Activated T-helper 1 cell treated with anti-CD3 and anti-CD28 coated beads, Interleukin-12 subunit alpha, Interleukin-12 subunit beta, Interleukin-2, Interleukin-4 antibody, amounts not matched to agents 30 ng/mL and 10 ng/mL and 1 ng/mL, durations not matched to agents 14 hours and 24 hours and 36 hours (primary cell): ENCODE measurements at regions not wholly inside any gene's neighbourhood (a gene's known extent, or its start where the extent isn't known, plus 50 kb on each side); places are given as distances from the start of the nearest gene placed in this dataset.
"Not testable (repeated sequence)": the region's sequence is repeated elsewhere in the genome, so short reads cannot be mapped to it uniquely, and the experiment has no call there.

Experiments
- DNase-seq: peaks from one replicate; pipeline ENCODE4 v3.0.0; 2021; ENCODE audit warnings: low spot score
- H3K27ac Mint-ChIP-seq: one replicate; pipeline ENCODE4 v1.8.0; 2021; ENCODE audit warnings: mild to moderate bottlenecking, mixed read lengths
- H3K27me3 Mint-ChIP-seq: one replicate; pipeline ENCODE4 v1.8.0; 2022; ENCODE audit warnings: mild to moderate bottlenecking, moderate library complexity, mixed read lengths; ENCODE audit not compliant: insufficient read depth
- H3K36me3 Mint-ChIP-seq: one replicate; pipeline ENCODE4 v1.8.0; 2021; ENCODE audit warnings: low read depth, mixed read lengths
- H3K4me1 Mint-ChIP-seq: one replicate; pipeline ENCODE4 v1.8.0; 2021; ENCODE audit warnings: low read depth, mixed read lengths
- H3K4me3 Mint-ChIP-seq: one replicate; pipeline ENCODE4 v1.8.0; 2021; ENCODE audit warnings: mild to moderate bottlenecking, moderate library complexity, mixed read lengths
- H3K9me3 Mint-ChIP-seq: one replicate; pipeline ENCODE4 v1.8.0; 2021; ENCODE audit warnings: mixed read lengths
- intact Hi-C: fragments of 100-400 bp; cut with micrococcal nuclease; formaldehyde crosslinking; loops from one replicate; pipeline ENCODE4 v1.15.1; 2024

DNA sequence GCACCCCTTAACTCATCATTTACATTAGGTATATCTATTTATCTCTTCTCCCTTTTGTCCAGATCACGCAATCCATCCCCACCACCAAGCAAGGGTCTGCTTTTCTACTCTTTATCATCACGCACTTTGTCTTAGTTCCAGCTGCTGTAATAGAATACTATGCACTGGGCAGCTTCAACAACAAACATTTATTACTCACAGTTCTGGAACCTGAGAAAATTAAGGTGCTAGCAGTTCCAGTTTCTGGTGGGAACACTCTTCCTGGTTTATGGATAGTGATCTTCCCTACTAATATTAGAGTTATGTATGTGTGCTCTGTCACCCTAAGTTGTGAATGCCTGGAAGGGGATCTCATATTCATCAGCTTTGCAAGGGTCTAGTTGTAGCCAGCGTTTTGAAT is 687.0 kb downstream of the NTRK3 start:
- no peak overlapping the region for H3K4me3 Mint-ChIP-seq
- peaks cover 2% of the 10 kb centered on the region for H3K27me3 Mint-ChIP-seq
- intact Hi-C loops = no loop called here
- H3K9me3 Mint-ChIP-seq = no peaks in the 10 kb centered on the region
- no peaks in the 10 kb centered on the region for H3K4me1 Mint-ChIP-seq
- H3K36me3 Mint-ChIP-seq = no peaks in the 10 kb centered on the region
- DNase-seq = no peak
- no peak overlapping the region for H3K27ac Mint-ChIP-seq

DNA sequence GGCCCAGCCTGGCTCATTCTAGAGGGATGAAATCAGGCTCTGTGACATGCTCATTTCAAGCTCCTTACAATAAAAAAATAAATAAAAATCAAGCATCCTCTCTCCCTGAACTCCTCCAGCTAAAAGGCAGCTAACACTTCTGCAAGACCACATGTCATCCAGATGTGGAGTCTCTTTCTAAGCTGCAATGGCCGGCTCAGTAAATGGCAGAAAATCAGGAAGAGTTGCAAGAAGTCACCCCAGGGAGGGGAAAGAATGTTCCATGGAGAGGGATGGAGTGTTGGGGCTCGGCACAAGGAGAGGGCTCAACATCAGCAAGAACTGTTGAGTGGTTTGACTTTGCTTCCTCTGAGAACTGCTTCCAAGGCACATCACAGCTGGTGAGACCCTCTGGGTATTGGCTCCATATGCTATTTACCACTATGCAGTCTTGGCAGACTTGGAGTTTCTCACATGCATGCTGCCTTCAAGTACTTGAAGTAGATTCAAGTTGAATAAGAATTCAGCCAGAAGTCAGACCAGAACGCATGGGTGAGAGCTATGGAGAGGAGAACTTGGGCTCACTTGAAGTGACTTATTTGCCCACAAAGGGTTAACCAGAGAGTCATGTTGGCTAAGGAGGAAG is 689.0 kb downstream of the NTRK3 start:
- Mint-ChIP-seq H3K27ac (no peak overlapping the region), H3K27me3 (peaks cover 2% of the 10 kb centered on the region), H3K9me3 (no peaks in the 10 kb centered on the region), H3K4me3 (no peak overlapping the region), H3K4me1 (no peaks in the 10 kb centered on the region), H3K36me3 (no peaks in the 10 kb centered on the region)
- intact Hi-C loops = no loop called here
- no peak for DNase-seq

DNA sequence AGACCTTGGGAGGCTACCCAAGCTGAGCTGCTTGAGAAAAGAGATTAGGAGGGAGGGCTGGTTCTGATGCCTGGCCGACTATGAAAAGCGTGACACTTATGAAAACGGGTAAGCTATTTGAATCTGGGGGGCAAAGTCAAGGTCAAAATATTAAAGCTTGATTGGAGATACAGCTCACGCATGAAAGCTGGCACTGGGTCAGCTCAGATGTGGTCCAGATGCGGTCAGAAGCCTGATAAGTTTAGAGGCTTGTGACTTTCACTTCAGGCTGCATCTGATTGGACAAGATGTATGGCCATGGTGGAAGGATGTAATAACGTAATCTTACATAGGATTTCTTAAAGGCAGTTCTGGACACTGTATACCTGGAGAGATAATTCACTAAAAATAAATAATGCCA is 690.3 kb downstream of the NTRK3 start:
- no peak for DNase-seq
- no peaks in the 10 kb centered on the region for H3K9me3 Mint-ChIP-seq
- H3K27ac Mint-ChIP-seq = no peak overlapping the region
- H3K36me3 Mint-ChIP-seq = no peaks in the 10 kb centered on the region
- H3K27me3 Mint-ChIP-seq = no peaks in the 10 kb centered on the region
- no peak overlapping the region for H3K4me3 Mint-ChIP-seq
- H3K4me1 Mint-ChIP-seq = no peaks in the 10 kb centered on the region
- intact Hi-C loops = no loop called here

DNA sequence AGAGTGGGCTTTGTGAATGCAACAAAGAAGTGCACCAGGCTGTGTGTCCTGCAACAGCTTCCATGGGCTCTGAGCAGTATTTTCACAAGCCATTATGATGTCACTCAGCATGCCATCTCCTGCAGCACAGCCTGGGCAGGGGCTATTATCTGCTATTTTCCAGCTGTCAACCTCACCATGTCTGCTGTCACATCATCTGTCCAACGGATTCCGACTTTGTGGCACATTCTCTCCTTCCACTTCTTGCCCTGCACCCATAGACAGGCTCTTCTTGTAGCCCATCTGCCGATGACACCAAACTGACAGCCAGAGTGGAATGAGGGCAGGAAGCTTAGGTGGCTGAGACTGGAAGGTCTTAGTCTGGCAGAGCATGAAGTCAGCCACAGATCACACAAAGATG is 691.9 kb downstream of the NTRK3 start:
- DNase-seq = no peak
- intact Hi-C loops = no loop called here
- Mint-ChIP-seq H3K9me3 (no peaks in the 10 kb centered on the region), H3K27ac (no peak overlapping the region), H3K4me3 (no peak overlapping the region), H3K4me1 (no peaks in the 10 kb centered on the region), H3K36me3 (no peaks in the 10 kb centered on the region), H3K27me3 (no peaks in the 10 kb centered on the region)

DNA sequence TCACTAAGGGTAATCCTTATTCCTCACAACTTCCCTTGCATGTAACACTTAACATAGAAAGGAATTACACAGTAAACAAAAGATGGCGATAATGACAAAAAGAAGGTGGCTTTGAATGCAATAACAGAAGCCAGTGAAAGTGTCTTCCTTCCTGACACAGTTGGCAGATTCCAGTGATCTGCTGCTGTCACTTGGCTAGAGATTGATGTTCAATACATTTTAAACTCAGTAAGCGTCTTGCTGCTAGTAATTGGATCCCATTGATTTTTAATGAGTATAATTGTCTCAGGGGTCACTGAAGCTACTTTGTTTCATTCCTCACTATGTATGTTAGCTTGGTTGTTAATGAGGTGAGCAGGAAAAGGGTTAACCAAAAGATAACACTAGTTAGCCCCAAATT is 692.7 kb downstream of the NTRK3 start:
- Mint-ChIP-seq H3K27ac (no peak overlapping the region), H3K4me1 (no peaks in the 10 kb centered on the region), H3K9me3 (no peaks in the 10 kb centered on the region), H3K36me3 (no peaks in the 10 kb centered on the region), H3K4me3 (no peak overlapping the region), H3K27me3 (no peaks in the 10 kb centered on the region)
- no peak for DNase-seq
- intact Hi-C loops = no loop called here

DNA sequence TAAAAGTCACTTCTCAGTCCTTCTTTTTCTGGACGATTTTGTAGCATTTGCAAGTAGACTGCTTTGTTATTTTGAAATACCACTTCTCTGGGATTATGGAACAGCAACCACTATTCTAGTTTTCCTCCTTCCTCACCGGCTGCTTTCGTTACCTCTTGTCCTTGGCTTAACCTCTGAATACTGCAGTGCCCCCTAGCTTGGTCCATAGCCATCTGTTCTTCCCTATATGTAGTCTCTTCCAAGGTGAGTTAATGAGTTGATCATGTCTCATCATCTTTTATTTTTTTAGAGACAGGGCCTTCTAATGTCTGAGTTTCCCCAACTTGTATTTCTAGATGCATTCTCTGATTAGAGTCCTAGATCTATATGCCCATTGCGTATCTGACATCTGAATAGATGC is 694.3 kb downstream of the NTRK3 start:
- Mint-ChIP-seq H3K27ac (no peak overlapping the region), H3K4me3 (no peak overlapping the region)
- DNase-seq = no peak

DNA sequence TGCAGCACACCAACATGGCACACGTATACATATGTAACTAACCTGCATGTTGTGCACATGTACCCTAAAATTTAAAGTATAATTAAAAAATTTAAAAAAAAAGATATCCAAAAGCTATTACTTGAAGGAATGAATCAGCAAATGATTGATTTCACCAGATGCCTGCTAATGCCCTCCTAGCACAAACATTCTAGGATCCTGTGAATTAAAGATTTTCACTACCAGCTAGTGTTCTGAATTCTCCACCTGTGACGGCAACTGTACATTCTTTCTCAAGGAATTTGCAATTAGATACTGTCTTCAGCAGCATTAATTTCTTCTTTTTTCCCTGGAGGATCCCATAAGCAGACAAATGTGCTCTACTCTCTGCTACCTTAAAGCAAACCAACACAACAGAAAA is 694.9 kb downstream of the NTRK3 start:
- intact Hi-C loops = no loop called here
- Mint-ChIP-seq H3K9me3 (no peaks in the 10 kb centered on the region), H3K27ac (no peak overlapping the region)

More for the DNA sequence above, 694.3 kb downstream of the NTRK3 start:
- intact Hi-C loops = no loop called here
- Mint-ChIP-seq H3K9me3 (no peaks in the 10 kb centered on the region), H3K4me1 (no peaks in the 10 kb centered on the region), H3K36me3 (no peaks in the 10 kb centered on the region), H3K27me3 (no peaks in the 10 kb centered on the region)

DNA sequence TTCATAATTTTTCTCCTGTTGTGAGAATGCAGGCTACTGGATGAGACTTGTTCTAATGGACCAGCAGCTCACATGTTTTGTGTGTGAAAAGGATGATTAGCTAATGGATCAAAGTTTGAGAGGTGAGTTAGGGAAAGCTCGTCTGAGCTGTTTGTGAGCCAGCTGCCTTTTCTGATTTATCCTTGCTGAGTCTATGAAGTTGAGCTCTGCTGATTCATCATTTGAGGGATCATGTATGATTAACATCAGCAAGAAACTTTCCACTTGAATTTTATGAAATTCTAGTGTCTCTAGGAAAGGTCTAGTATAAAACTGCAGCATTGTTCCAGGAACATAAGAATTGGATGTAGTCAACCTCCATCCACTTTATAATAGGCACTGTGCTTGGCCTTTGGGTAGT is 698.7 kb downstream of the NTRK3 start:
- intact Hi-C loops = no loop called here
- Mint-ChIP-seq H3K9me3 (peaks cover 3% of the 10 kb centered on the region), H3K36me3 (no peaks in the 10 kb centered on the region), H3K27me3 (peaks cover 1% of the 10 kb centered on the region), H3K4me3 (no peak overlapping the region), H3K4me1 (no peaks in the 10 kb centered on the region), H3K27ac (no peak overlapping the region)
- DNase-seq = no peak

More for the DNA sequence above, 694.9 kb downstream of the NTRK3 start:
- DNase-seq = no peak
- Mint-ChIP-seq H3K4me3 (no peak overlapping the region), H3K27me3 (no peaks in the 10 kb centered on the region), H3K4me1 (no peaks in the 10 kb centered on the region), H3K36me3 (no peaks in the 10 kb centered on the region)

DNA sequence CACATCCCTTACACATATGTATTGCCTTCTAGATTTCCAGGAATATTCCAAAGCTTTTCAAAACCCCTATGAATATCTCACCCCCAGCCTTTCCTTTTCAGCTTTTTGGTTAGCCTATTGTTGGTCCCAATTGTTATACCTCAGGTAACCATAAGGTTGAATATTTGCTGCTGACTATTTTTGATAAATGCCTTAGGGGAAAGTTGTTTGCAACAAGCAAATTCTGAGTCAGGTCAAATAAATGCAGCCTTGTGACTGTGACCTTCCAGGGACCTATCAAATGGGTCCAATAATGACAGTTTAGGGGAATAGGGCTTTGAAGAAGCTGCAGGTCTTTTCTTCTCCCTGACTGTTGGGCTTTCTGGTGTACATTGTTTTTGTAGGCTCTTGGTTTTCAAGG is 699.7 kb downstream of the NTRK3 start:
- intact Hi-C loops = no loop called here
- DNase-seq = no peak
- Mint-ChIP-seq H3K9me3 (peaks cover 3% of the 10 kb centered on the region), H3K27me3 (peaks cover 1% of the 10 kb centered on the region), H3K27ac (no peak overlapping the region), H3K4me1 (no peaks in the 10 kb centered on the region), H3K4me3 (no peak overlapping the region), H3K36me3 (no peaks in the 10 kb centered on the region)

DNA sequence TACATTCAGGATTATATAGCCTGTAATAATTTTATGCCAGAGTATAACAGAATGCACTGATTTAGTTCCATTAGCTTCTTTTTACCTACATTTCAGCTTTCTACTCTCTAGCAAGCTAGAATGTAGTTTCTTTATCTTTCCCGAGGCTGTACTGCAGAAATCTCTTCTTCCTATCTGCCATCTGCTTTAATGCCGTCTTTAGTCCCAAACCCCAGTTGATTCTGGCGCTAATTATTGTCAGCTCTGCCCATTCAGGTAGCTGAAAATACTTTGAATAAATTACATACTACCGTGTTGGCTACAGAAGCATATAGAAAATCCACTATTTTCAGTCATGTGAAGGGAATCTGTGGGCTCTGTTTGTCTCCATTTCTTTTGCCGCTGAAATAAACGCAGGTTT is 706.7 kb downstream of the NTRK3 start:
- DNase-seq = no peak
- H3K36me3 Mint-ChIP-seq = no peaks in the 10 kb centered on the region
- H3K4me3 Mint-ChIP-seq = no peak overlapping the region
- no peak overlapping the region for H3K27ac Mint-ChIP-seq
- no peaks in the 10 kb centered on the region for H3K27me3 Mint-ChIP-seq
- peaks cover 9% of the 10 kb centered on the region for H3K9me3 Mint-ChIP-seq
- H3K4me1 Mint-ChIP-seq = no peaks in the 10 kb centered on the region
- intact Hi-C loops = no loop called here

DNA sequence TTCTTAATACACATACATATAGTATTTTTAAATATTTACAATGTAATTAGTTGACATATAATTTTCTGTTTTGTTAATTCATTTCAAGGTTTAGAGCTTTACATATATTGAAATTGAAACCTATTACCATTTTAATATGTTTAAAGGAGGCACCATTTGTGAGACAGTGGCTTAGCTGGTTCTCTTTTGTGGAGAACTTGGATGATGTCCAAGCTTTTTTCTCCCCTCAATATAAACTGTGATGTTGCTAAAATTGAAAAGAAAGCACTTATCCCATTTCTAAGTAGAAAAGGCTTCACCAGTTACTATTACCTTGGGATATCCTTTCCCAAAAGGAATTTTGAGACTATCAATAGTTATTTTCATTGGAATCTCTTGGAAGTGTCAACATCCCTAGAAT is 707.2 kb downstream of the NTRK3 start:
- Mint-ChIP-seq H3K27me3 (no peaks in the 10 kb centered on the region), H3K36me3 (no peaks in the 10 kb centered on the region), H3K27ac (no peak overlapping the region), H3K9me3 (peaks cover 9% of the 10 kb centered on the region), H3K4me1 (no peaks in the 10 kb centered on the region), H3K4me3 (no peak overlapping the region)
- DNase-seq = no peak
- intact Hi-C loops = no loop called here

DNA sequence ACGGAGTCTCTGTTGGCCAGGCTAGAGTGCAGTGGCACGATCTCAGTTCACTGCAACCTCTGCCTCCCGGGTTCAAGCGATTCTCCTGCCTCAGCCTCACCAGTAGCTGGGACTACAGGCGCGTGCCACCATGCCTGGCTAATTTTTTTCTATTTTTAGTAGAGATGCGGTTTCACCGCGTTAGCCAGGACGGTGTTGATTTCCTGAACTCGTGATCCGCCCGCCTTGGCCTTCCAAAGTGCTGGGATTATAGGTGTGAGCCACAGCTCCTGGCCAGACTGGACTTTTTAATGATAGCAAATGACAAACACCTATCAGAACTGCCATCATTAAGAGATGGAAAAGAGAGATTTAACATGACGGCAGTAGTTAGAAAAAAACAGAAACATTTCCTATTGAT is 707.9 kb downstream of the NTRK3 start:
- intact Hi-C loops, H3K27me3 Mint-ChIP-seq, DNase-seq, H3K4me3 Mint-ChIP-seq, H3K27ac Mint-ChIP-seq, H3K4me1 Mint-ChIP-seq, H3K36me3 Mint-ChIP-seq, H3K9me3 Mint-ChIP-seq: not testable (repeated sequence)

DNA sequence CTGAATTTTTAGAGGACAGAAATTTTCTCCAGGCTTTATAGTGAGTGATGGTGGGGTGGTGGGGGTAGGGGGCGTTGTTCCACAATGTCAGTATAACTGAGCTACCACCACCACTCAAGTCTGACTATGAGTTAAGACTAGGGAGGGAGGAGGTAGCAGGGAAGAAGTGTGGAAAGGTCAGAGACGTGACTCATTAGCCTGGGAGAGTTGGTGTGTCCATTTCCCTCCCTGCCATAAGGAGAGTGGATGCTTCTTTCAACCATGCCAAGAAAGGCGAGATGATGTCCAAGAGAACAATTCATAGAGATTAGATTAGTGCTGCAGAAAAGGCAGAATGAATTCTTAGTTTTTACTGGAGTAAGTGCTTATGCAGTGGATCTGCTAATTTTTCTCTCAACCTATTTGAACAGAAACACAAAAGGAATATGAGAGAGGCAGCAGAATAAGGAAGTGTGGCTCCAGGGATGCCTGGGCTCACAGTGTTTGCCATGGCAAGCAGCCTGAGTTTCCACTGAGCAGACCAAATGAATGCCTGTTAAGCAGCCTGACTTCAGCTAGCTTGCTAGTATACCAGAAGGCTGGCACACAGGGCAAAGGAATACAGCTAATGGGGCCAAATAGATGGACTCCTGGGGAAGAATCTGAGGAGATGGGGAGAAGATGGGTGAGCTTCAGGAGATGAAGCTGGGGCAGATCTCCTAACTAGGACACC is 708.9 kb downstream of the NTRK3 start:
- H3K36me3 Mint-ChIP-seq = no peaks in the 10 kb centered on the region
- peaks cover 6% of the 10 kb centered on the region for H3K9me3 Mint-ChIP-seq
- no peaks in the 10 kb centered on the region for H3K4me1 Mint-ChIP-seq
- H3K27ac Mint-ChIP-seq = no peak overlapping the region
- no peak for DNase-seq
- intact Hi-C loops = no loop called here
- no peaks in the 10 kb centered on the region for H3K27me3 Mint-ChIP-seq
- no peak overlapping the region for H3K4me3 Mint-ChIP-seq
